Fibroblast of lung (primary cell): ENCODE measurements at regions not wholly inside any gene's neighbourhood (a gene's known extent, or its start where the extent isn't known, plus 50 kb on each side); places are given as distances from the start of the nearest gene placed in this dataset.

ENCODE experiments used
- DNase-seq, 2 donors: peaks; one replicate each; pipeline versions ENCODE4 v3.0.0 to v3.0.0-alpha.2; 2010; ENCODE audit warnings: low read depth in 2 of 2
- H2AFZ ChIP-seq: 2 replicates; pipeline ENCODE4 v1.5.1; 2012; ENCODE audit warnings: low read length, control low read depth, inconsistent platforms
- H3K27ac ChIP-seq: 2 replicates; pipeline ENCODE4 v1.5.1; 2011; ENCODE audit warnings: low read length, control low read depth; ENCODE audit not compliant: insufficient read depth
- H3K27me3 ChIP-seq: 2 replicates; pipeline ENCODE4 v1.5.1; 2011; ENCODE audit warnings: mild to moderate bottlenecking, low read length; ENCODE audit not compliant: control insufficient read depth, insufficient read depth
- H3K36me3 ChIP-seq: 2 replicates; pipeline ENCODE4 v1.5.1; 2011; ENCODE audit warnings: low read length; ENCODE audit not compliant: control insufficient read depth, insufficient read depth
- H3K4me1 ChIP-seq: 2 replicates; pipeline ENCODE4 v1.5.1; 2011; ENCODE audit warnings: low read length; ENCODE audit not compliant: control insufficient read depth, insufficient read depth; ENCODE audit errors: extremely low read depth
- H3K4me2 ChIP-seq: 2 replicates; pipeline ENCODE4 v1.5.1; 2011; ENCODE audit warnings: low read length, control low read depth; ENCODE audit not compliant: insufficient read depth; ENCODE audit errors: extremely low read depth
- H3K4me3 ChIP-seq, 4 experiments: fragments of 200-600 bp in 1 of 4; sonication (generic) in 1 of 4; replicated peaks in 1 of 4; 2 replicates each; pipeline ENCODE4 v1.5.1; 2011 to 2016; ENCODE audit warnings: low read length in 4 of 4, low read depth in 3 of 4, mild to moderate bottlenecking in 3 of 4, control low read depth in 2 of 4, inconsistent platforms in 1 of 4, mixed read lengths in 1 of 4; ENCODE audit not compliant: insufficient read depth in 1 of 4; ENCODE audit errors: control extremely low read depth in 1 of 4
- H3K79me2 ChIP-seq: 2 replicates; pipeline ENCODE4 v1.5.1; 2012; ENCODE audit warnings: mild to moderate bottlenecking, low read length, inconsistent platforms; ENCODE audit not compliant: control insufficient read depth, insufficient read depth
- H3K9ac ChIP-seq: 2 replicates; pipeline ENCODE4 v1.5.1; 2011; ENCODE audit warnings: mild to moderate bottlenecking, low read length, control low read depth; ENCODE audit not compliant: insufficient read depth
- H3K9me3 ChIP-seq: 2 replicates; pipeline ENCODE4 v1.5.1; 2012; ENCODE audit warnings: low read depth, low read length; ENCODE audit not compliant: control insufficient read depth, insufficient read depth
- H4K20me1 ChIP-seq: 2 replicates; pipeline ENCODE4 v1.5.1; 2011; ENCODE audit warnings: low read length; ENCODE audit not compliant: control insufficient read depth, insufficient read depth; ENCODE audit errors: extremely low read depth
- EZH2 ChIP-seq: IDR thresholded peaks from 2 replicates; pipeline ENCODE4 v1.5.1; 2012; ENCODE audit warnings: low read length, control low read depth, mild to moderate bottlenecking; ENCODE audit errors: missing control alignments
- TF ChIP-seq, protein P1 (sequence below), 2 donors: IDR thresholded peaks in 1 of 2; conservative IDR thresholded peaks in 1 of 2; 1 replicate in 1 of 2; 2 replicates in 1 of 2; pipeline ENCODE4 v1.5.1; 2011 to 2012; ENCODE audit warnings: low read length in 2 of 2, control low read depth in 1 of 2, inconsistent platforms in 1 of 2, low read depth in 1 of 2, mild to moderate bottlenecking in 1 of 2

DNA sequence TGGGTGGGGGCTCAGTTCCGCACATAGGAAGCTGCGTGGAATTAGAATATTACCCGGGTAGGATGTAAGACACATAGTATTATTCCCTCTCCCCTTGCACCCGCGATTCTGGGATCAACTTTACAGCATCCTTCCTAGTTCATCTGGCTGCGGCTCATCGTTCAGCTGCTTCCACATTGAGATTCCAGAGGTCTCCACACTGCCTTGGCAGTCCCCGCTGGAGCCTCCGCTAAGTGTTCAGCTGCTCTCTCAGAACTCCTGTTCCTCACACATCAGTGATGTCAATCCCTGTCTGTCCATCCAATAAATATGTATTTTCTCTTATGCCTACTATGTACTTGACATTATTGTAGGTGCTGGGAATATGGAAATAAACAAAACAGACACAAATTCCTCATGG lies 135.6 kb upstream of the SYT6 start:
- no peak overlapping the region for H3K4me3 ChIP-seq
- no peak overlapping the region for H3K27ac ChIP-seq
- no peaks in the 10 kb centered on the region for H3K9me3 ChIP-seq
- DNase-seq, result no peak
- no peaks in the 10 kb centered on the region for H3K4me1 ChIP-seq
- no peaks in the 10 kb centered on the region for H3K36me3 ChIP-seq
- H4K20me1 ChIP-seq, result no peaks in the 10 kb centered on the region
- no peak overlapping the region for H2AFZ ChIP-seq
- no peaks in the 10 kb centered on the region for H3K79me2 ChIP-seq
- H3K4me2 ChIP-seq, result no peak overlapping the region
- no peaks in the 10 kb centered on the region for H3K27me3 ChIP-seq
- TF ChIP-seq, protein P1, sequence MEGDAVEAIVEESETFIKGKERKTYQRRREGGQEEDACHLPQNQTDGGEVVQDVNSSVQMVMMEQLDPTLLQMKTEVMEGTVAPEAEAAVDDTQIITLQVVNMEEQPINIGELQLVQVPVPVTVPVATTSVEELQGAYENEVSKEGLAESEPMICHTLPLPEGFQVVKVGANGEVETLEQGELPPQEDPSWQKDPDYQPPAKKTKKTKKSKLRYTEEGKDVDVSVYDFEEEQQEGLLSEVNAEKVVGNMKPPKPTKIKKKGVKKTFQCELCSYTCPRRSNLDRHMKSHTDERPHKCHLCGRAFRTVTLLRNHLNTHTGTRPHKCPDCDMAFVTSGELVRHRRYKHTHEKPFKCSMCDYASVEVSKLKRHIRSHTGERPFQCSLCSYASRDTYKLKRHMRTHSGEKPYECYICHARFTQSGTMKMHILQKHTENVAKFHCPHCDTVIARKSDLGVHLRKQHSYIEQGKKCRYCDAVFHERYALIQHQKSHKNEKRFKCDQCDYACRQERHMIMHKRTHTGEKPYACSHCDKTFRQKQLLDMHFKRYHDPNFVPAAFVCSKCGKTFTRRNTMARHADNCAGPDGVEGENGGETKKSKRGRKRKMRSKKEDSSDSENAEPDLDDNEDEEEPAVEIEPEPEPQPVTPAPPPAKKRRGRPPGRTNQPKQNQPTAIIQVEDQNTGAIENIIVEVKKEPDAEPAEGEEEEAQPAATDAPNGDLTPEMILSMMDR (conservative IDR thresholded peaks at IDR 0.05 in 1 of 2, IDR thresholded peaks at IDR 0.05 in 1 of 2; ENCODE audit: low read depth in 1 of 2, low read length in 2 of 2), result no peak
- TF ChIP-seq EZH2, result no peak
- no peak overlapping the region for H3K9ac ChIP-seq

DNA sequence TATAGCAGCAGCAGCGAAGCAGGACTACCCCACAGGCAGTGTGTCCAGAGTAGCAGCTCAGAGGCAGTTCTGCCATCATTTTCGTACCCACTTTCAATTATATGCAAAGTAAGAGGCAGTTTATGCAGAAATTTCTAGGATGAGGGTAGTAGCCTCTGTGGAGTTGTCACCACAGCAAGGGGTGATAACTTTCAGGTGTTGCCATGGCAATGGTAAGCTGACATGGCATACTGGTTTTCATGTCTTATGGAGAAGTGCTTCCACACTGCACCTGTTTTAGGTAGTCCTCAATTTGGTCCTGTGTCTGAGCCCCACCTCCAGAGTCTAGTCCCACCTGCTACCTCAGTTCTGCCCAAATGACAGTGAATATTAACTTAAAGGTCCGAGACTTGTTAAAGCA lies 133.3 kb upstream of the SYT6 start:
- no peaks in the 10 kb centered on the region for H3K9me3 ChIP-seq
- DNase-seq, result no peak
- no peak overlapping the region for H3K9ac ChIP-seq
- no peaks in the 10 kb centered on the region for H3K79me2 ChIP-seq
- H3K27me3 ChIP-seq, result no peaks in the 10 kb centered on the region
- no peak overlapping the region for H2AFZ ChIP-seq
- H3K36me3 ChIP-seq, result no peaks in the 10 kb centered on the region
- TF ChIP-seq, protein P1 (conservative IDR thresholded peaks at IDR 0.05 in 1 of 2, IDR thresholded peaks at IDR 0.05 in 1 of 2; ENCODE audit: low read depth in 1 of 2, low read length in 2 of 2), result no peak
- TF ChIP-seq EZH2, result no peak
- H3K4me1 ChIP-seq, result no peaks in the 10 kb centered on the region
- no peak overlapping the region for H3K4me3 ChIP-seq
- no peaks in the 10 kb centered on the region for H4K20me1 ChIP-seq
- no peak overlapping the region for H3K4me2 ChIP-seq
- H3K27ac ChIP-seq, result no peak overlapping the region

DNA sequence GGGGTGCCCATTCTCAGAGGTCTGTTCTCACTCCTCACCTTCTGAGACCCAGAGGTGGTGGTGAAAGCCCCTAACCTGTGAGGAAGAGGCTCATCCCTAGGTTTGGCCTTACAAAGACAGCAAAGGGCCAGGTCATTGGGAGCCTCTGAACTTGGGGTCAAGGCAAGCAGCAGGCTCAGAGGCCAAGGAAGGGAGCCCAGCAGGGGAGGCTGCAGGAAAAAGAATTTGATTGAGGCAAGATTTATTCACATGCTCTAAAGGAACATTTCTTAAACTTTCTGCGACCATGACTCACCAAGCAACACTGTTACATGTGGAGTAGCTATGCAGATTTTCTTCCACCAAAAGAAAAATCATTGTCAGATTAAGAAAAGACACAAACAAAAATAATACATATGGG lies 132.5 kb upstream of the SYT6 start:
- Histone ChIP-seq H3K27me3 (no peaks in the 10 kb centered on the region), H3K4me3 (no peak overlapping the region), H3K79me2 (no peaks in the 10 kb centered on the region), H3K27ac (no peak overlapping the region), H3K9ac (no peak overlapping the region), H3K36me3 (no peaks in the 10 kb centered on the region), H3K9me3 (no peaks in the 10 kb centered on the region), H2AFZ (no peak overlapping the region), H3K4me1 (no peaks in the 10 kb centered on the region), H3K4me2 (no peak overlapping the region), H4K20me1 (no peaks in the 10 kb centered on the region)
- DNase-seq, result peak; percentile 16 to 39
- no peak for TF ChIP-seq EZH2
- TF ChIP-seq, protein P1 (conservative IDR thresholded peaks at IDR 0.05 in 1 of 2, IDR thresholded peaks at IDR 0.05 in 1 of 2; ENCODE audit: low read depth in 1 of 2, low read length in 2 of 2), result peak in 1 of 2 donors; percentile 5
